ENCODE measurements at regions not wholly inside any gene's neighbourhood (a gene's known extent, or its start where the extent isn't known, plus 50 kb on each side); places are given as distances from the start of the nearest gene placed in this dataset.

DNA sequence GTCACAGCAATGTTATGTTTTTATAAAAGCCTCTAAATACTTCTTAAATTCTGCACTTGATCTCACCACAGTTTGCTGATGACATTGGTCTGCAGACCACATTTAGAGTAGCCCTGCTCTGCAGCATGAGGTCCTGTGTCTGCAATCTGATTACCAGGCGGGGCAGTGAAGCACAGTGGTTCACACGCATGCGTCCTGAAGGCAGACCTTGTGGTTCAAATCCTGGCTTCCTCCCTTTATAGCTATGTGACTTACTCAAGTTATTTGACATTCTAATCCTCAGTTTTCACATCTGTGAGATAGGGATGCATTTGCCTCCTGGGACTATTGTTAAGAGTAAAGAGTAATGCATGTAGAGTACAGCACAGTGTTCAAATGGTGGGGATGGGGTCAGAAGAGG lies 50.3 kb downstream of the BMAL2 start:
- CTCF ChIA-PET = no interaction called here
- TF ChIP-seq FOXK2 (IDR thresholded peaks at IDR 0.05) (no peak), ARNT (IDR thresholded peaks at IDR 0.05) (no peak), LEF1 (IDR thresholded peaks at IDR 0.05; ENCODE audit: borderline replicate concordance) (no peak), NFRKB (IDR thresholded peaks at IDR 0.05) (no peak), HDGF (IDR thresholded peaks at IDR 0.05; ENCODE audit: borderline replicate concordance) (no peak), ELF4 (IDR thresholded peaks at IDR 0.05) (no peak), FOXA1 (IDR thresholded peaks at IDR 0.05) (no peak), SP1 (IDR thresholded peaks at IDR 0.05) (no peak), FOXM1 (IDR thresholded peaks at IDR 0.05; ENCODE audit: borderline replicate concordance) (no peak), CTBP1 (IDR thresholded peaks at IDR 0.05; ENCODE audit: borderline replicate concordance) (no peak), TARDBP (IDR thresholded peaks at IDR 0.05) (no peak), PKNOX1 (IDR thresholded peaks at IDR 0.05) (no peak), BHLHE40 (IDR thresholded peaks at IDR 0.05; ENCODE audit: borderline replicate concordance) (no peak), L3MBTL2 (conservative IDR thresholded peaks at IDR 0.05) (no peak), ZNF384 (IDR thresholded peaks at IDR 0.05) (no peak), SUZ12 (IDR thresholded peaks at IDR 0.05) (no peak)

DNA sequence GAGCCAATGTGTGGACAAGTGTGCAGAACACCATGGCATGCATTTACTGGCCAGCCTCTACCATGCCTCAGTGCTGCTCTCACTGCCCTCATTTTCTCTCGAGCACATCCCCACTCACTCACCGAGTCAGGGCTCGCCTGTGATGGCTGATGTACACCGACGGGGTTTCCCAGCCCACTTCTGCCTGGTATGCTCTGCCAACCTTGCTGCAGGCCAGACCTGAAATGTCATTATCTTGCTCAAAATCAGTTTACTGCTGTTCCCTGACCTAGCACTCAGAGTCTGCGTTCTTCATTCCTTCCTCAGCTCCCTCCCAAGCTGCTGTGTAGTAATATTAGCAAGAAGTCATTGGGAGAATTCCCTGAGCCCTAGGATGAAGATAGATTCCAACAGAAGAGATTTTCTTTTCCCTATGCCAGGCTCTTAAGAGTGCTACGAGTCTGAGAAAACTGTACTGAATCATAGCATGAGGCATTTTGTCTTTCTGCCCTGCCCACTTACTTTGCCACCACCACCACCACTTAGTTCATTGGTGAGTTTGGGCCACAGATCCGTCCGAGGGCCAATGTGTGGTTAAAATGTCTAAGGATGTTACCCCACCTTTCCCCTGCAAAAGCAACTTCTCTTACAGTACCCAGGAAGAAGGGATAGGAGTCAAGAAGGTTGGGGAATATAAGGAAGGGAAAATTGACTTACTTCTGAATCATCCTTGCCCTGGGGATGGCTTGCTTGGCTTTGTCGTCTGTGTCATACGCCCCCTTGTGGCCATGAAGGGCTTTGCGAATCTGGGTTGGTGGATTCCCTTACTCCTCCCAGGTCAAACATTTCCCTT lies 51.0 kb downstream of the BMAL2 start:
- ChIA-PET CTCF (interaction anchor here (0.9 kb wide), 1 partner anchor 317 kb away, joined by 3 read pairs; no protein-coding TSS in a partner anchor), POLR2A (no interaction called here)
- peak; percentile 83 for DNase-seq (ENCODE audit: extremely low spot score)
- TF ChIP-seq ELF4 (IDR thresholded peaks at IDR 0.05) = no peak
- no peak for TF ChIP-seq FOXM1 (IDR thresholded peaks at IDR 0.05; ENCODE audit: borderline replicate concordance)
- no peak for TF ChIP-seq PKNOX1 (IDR thresholded peaks at IDR 0.05)
- no peak for TF ChIP-seq FOXK2 (IDR thresholded peaks at IDR 0.05)
- TF ChIP-seq ZNF384 (IDR thresholded peaks at IDR 0.05) = no peak
- no peak for TF ChIP-seq HDGF (IDR thresholded peaks at IDR 0.05; ENCODE audit: borderline replicate concordance)
- TF ChIP-seq ARNT (IDR thresholded peaks at IDR 0.05) = no peak
- TF ChIP-seq L3MBTL2 (conservative IDR thresholded peaks at IDR 0.05) = no peak
- no peak for TF ChIP-seq SUZ12 (IDR thresholded peaks at IDR 0.05)
- no peak for TF ChIP-seq NFRKB (IDR thresholded peaks at IDR 0.05)
- no peak for TF ChIP-seq SP1 (IDR thresholded peaks at IDR 0.05)
- no peak for TF ChIP-seq BHLHE40 (IDR thresholded peaks at IDR 0.05; ENCODE audit: borderline replicate concordance)
- no peak for TF ChIP-seq TARDBP (IDR thresholded peaks at IDR 0.05)
- no peak for TF ChIP-seq CTBP1 (IDR thresholded peaks at IDR 0.05; ENCODE audit: borderline replicate concordance)
- TF ChIP-seq FOXA1 (IDR thresholded peaks at IDR 0.05) = no peak
- TF ChIP-seq LEF1 (IDR thresholded peaks at IDR 0.05; ENCODE audit: borderline replicate concordance) = no peak

More for the DNA sequence above, 50.3 kb downstream of the BMAL2 start:
- POLR2A ChIA-PET = no interaction called here
- no peak for DNase-seq (ENCODE audit: extremely low spot score)

GRCh38 chr12:27384261-27384590 lies 51.6 kb downstream of the BMAL2 start:
- DNase-seq (ENCODE audit: extremely low spot score) = no peak
- CTCF ChIA-PET = interaction anchor here (0.9 kb wide), 1 partner anchor 316 kb away, joined by 3 read pairs; no protein-coding TSS in a partner anchor
- TF ChIP-seq L3MBTL2 (conservative IDR thresholded peaks at IDR 0.05) (no peak), FOXK2 (IDR thresholded peaks at IDR 0.05) (no peak), NFRKB (IDR thresholded peaks at IDR 0.05) (no peak), HDGF (IDR thresholded peaks at IDR 0.05; ENCODE audit: borderline replicate concordance) (no peak), ZNF384 (IDR thresholded peaks at IDR 0.05) (no peak), SUZ12 (IDR thresholded peaks at IDR 0.05) (no peak), BHLHE40 (IDR thresholded peaks at IDR 0.05; ENCODE audit: borderline replicate concordance) (no peak), SP1 (IDR thresholded peaks at IDR 0.05) (no peak), TARDBP (IDR thresholded peaks at IDR 0.05) (no peak), ELF4 (IDR thresholded peaks at IDR 0.05) (no peak)
- POLR2A ChIA-PET = no interaction called here

DNA sequence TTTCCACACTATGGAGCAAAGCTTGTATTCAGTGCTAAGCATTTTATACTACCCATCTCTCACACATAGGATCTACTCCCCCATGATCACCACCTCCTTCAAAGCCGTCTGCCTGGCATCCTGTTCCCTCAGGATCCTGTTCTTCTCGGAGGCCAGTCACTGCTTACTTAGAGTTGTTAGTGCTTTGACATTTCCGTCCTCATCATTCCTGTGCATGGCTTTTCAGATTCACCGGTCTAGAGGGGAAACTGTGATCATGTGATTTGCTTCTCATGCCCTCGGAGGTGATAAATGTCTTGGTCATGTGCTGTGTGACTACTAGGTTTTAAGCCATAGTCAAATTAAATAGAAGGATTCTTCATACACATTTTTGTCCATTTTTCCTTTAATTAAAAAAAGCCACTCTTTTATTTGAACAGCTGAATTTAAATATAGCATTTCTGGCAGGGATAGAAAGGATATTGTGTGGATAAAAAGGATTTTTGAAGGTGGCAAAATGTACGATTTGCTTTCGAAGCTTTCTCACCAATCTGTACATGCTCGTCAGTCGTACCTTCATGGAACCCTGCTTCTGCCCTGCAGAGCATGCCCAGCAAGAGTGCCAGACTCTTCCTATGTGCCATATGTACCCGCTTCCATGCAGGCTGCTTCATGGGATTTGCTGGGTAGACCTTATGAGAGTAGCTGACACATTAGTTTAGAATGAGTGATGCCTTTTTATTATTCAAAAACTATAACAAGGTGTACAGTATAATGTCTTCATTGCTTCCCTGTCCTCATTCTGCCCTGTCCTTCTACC lies 53.3 kb downstream of the BMAL2 start:
- ChIA-PET POLR2A (no interaction called here), CTCF (interaction anchor here (0.6 to 0.7 kb wide), 2 partner anchors 733 to 805 kb away, joined by 3 read pairs; no protein-coding TSS in a partner anchor)
- TF ChIP-seq SUZ12 (IDR thresholded peaks at IDR 0.05) (no peak), L3MBTL2 (conservative IDR thresholded peaks at IDR 0.05) (no peak), SP1 (IDR thresholded peaks at IDR 0.05) (no peak), FOXK2 (IDR thresholded peaks at IDR 0.05) (no peak), PKNOX1 (IDR thresholded peaks at IDR 0.05) (no peak), FOXM1 (IDR thresholded peaks at IDR 0.05; ENCODE audit: borderline replicate concordance) (no peak), CTBP1 (IDR thresholded peaks at IDR 0.05; ENCODE audit: borderline replicate concordance) (no peak), FOXA1 (IDR thresholded peaks at IDR 0.05) (no peak), ELF4 (IDR thresholded peaks at IDR 0.05) (no peak), NFRKB (IDR thresholded peaks at IDR 0.05) (no peak), BHLHE40 (IDR thresholded peaks at IDR 0.05; ENCODE audit: borderline replicate concordance) (no peak), ZNF384 (IDR thresholded peaks at IDR 0.05) (no peak), HDGF (IDR thresholded peaks at IDR 0.05; ENCODE audit: borderline replicate concordance) (no peak), ARNT (IDR thresholded peaks at IDR 0.05) (no peak), TARDBP (IDR thresholded peaks at IDR 0.05) (no peak)
- no peak for DNase-seq (ENCODE audit: extremely low spot score)

DNA sequence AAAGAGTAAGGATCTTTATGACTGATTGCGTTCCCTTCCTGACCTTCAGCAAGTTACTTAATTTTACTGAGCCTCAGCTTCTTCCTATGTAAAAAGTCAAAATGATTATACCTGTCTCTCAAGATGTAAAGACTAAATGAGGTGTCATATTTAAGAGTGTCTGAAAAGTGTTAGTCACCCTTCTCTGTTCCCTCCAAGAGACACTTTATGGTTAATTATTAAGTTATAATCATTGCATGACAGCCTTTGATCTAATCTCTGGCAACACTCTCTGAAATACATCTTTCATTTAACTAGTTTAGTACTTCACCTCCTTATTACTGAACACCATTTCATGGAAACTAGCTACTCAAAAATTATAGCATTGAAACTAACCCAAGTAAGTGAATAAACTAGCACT lies 54.8 kb downstream of the BMAL2 start:
- ChIA-PET POLR2A (no interaction called here), CTCF (no interaction called here)
- DNase-seq (ENCODE audit: extremely low spot score) = no peak
- TF ChIP-seq FOXK2 (IDR thresholded peaks at IDR 0.05) (no peak), ARNT (IDR thresholded peaks at IDR 0.05) (no peak), SUZ12 (IDR thresholded peaks at IDR 0.05) (no peak), BHLHE40 (IDR thresholded peaks at IDR 0.05; ENCODE audit: borderline replicate concordance) (no peak), ZNF384 (IDR thresholded peaks at IDR 0.05) (no peak), LEF1 (IDR thresholded peaks at IDR 0.05; ENCODE audit: borderline replicate concordance) (no peak), SP1 (IDR thresholded peaks at IDR 0.05) (no peak), NFRKB (IDR thresholded peaks at IDR 0.05) (no peak), FOXM1 (IDR thresholded peaks at IDR 0.05; ENCODE audit: borderline replicate concordance) (no peak), HDGF (IDR thresholded peaks at IDR 0.05; ENCODE audit: borderline replicate concordance) (no peak), TARDBP (IDR thresholded peaks at IDR 0.05) (no peak)
